HCT116 (cell line): ENCODE measurements at regions not wholly inside any gene's neighbourhood (a gene's known extent, or its start where the extent isn't known, plus 50 kb on each side); places are given as distances from the start of the nearest gene placed in this dataset.

Experiments
- ATAC-seq: fragments of 200-7000 bp; cut with Tn5 transposase; 2 replicates; pipeline ENCODE4 v1.9.1; 2020; ENCODE audit warnings: mild to moderate bottlenecking, moderate library complexity
- BruUV-seq: library from RNA; stranded (reverse); fragments of 400-500 nt; replicated peaks from 2 replicates; lab custom pipeline; 2021; lab: Mats Ljungman, UMichigan
- CTCF ChIA-PET: fragments of 300-600 bp; sonication (Branson Sonifier 250); formaldehyde crosslinking; loops from one replicate; lab custom pipeline; 2021; ENCODE audit warnings: antibody characterized with exemption; lab: Charles Lee
- POLR2A ChIA-PET: fragments of 300-600, 350-600 bp; sonication (Branson Sonifier 250); formaldehyde crosslinking; loops from one replicate; lab custom pipeline; 2021; ENCODE audit warnings: antibody characterized with exemption; lab: Charles Lee
- RAD21 ChIA-PET, 2 experiments: fragments of 300-600 bp; sonication (Branson Sonifier 250); formaldehyde crosslinking; loops; one replicate each; lab custom pipeline; 2023; ENCODE audit warnings: low total read pairs in 2 of 2; ENCODE audit not compliant: uncharacterized antibody in 2 of 2, unreplicated experiment in 2 of 2, low non-redundant PET in 1 of 2; lab: Charles Lee
- DNase-seq: peaks from one replicate; pipeline ENCODE4 v3.0.0-alpha.2; 2010; ENCODE audit warnings: low read depth, low spot score
- H2AFZ ChIP-seq: fragments of 200-600 bp; shearing (Covaris generic), sonication (generic); 2 replicates; pipeline ENCODE4 v1.6.1; 2017; ENCODE audit warnings: low read depth, mixed run types, mixed read lengths, antibody characterized with exemption, low read length; ENCODE audit not compliant: poor library complexity, severe bottlenecking
- H3K27ac ChIP-seq: 2 replicates; pipeline ENCODE4 v1.5.1; 2012; ENCODE audit warnings: low read depth, low read length
- H3K27me3 ChIP-seq: fragments of 200-600 bp; sonication (generic); 2 replicates; pipeline ENCODE4 v1.6.1; 2016; ENCODE audit warnings: mixed run types, low read length, mixed read lengths; ENCODE audit not compliant: insufficient read depth
- H3K36me3 ChIP-seq, 2 experiments: fragments of 200-500 bp in 1 of 2; fragments of 200-600 bp in 1 of 2; sonication (Bioruptor generic) in 1 of 2; sonication (generic) in 1 of 2; 2 replicates each; pipeline versions ENCODE4 v1.5.1 to v1.6.1; 2014 to 2016; ENCODE audit warnings: low read length in 2 of 2, inconsistent platforms in 1 of 2, mixed read lengths in 1 of 2, mixed run types in 1 of 2; ENCODE audit not compliant: insufficient read depth in 2 of 2, control insufficient read depth in 1 of 2
- H3K4me1 ChIP-seq, 2 experiments: fragments of 200-600 bp in 1 of 2; sonication (generic) in 1 of 2; 2 replicates each; pipeline versions ENCODE4 v1.5.1 to v1.6.1; 2012 to 2017; ENCODE audit warnings: low read length in 2 of 2, inconsistent platforms in 1 of 2, mild to moderate bottlenecking in 1 of 2, mixed read lengths in 1 of 2, mixed run types in 1 of 2, moderate library complexity in 1 of 2; ENCODE audit not compliant: insufficient read depth in 2 of 2, control insufficient read depth in 1 of 2
- H3K4me2 ChIP-seq: fragments of 200-600 bp; sonication (generic); 2 replicates; pipeline ENCODE4 v1.6.1; 2017; ENCODE audit warnings: mixed run types, low read length, mixed read lengths
- H3K4me3 ChIP-seq, 2 experiments: fragments of 200-600 bp in 1 of 2; sonication (generic) in 1 of 2; replicated peaks in 1 of 2; 2 replicates each; pipeline ENCODE4 v1.5.1; 2011 to 2016; ENCODE audit warnings: low read length in 2 of 2, control low read depth in 1 of 2, low read depth in 1 of 2, mild to moderate bottlenecking in 1 of 2, mixed read lengths in 1 of 2, mixed run types in 1 of 2
- H3K79me2 ChIP-seq: fragments of 200-600 bp; sonication (generic); 2 replicates; pipeline ENCODE4 v1.6.1; 2017; ENCODE audit warnings: mild to moderate bottlenecking, mixed run types, low read length, moderate library complexity, mixed read lengths; ENCODE audit not compliant: insufficient read depth
- H3K9ac ChIP-seq: fragments of 200-600 bp; sonication (generic); 2 replicates; pipeline ENCODE4 v1.6.1; 2016; ENCODE audit warnings: low read length, mixed read lengths
- H3K9me2 ChIP-seq: fragments of 200-600 bp; sonication (generic), shearing (Covaris generic); 2 replicates; pipeline ENCODE4 v1.6.1; 2017; ENCODE audit warnings: mixed run types, mild to moderate bottlenecking, moderate library complexity; ENCODE audit not compliant: insufficient read depth
- H3K9me3 ChIP-seq, 2 experiments: fragments of 200-500 bp in 1 of 2; fragments of 200-600 bp in 1 of 2; sonication (Bioruptor generic) in 1 of 2; sonication (generic) in 1 of 2; 2 replicates each; pipeline ENCODE4 v1.6.1; 2014 to 2017; ENCODE audit warnings: low read length in 2 of 2, mixed read lengths in 2 of 2, inconsistent platforms in 1 of 2, low read depth in 1 of 2, mild to moderate bottlenecking in 1 of 2, mixed run types in 1 of 2, moderate library complexity in 1 of 2; ENCODE audit not compliant: control insufficient read depth in 1 of 2, insufficient read depth in 1 of 2
- H4K20me1 ChIP-seq: fragments of 200-600 bp; sonication (generic), shearing (Covaris generic); 2 replicates; pipeline ENCODE4 v1.6.1; 2017; ENCODE audit warnings: mixed run types, mild to moderate bottlenecking, moderate library complexity; ENCODE audit not compliant: insufficient read depth
- CBX3 ChIP-seq: IDR thresholded peaks from 2 replicates; pipeline ENCODE4 v1.6.1; 2012; ENCODE audit warnings: low read depth
- CEBPB ChIP-seq: IDR thresholded peaks from 2 replicates; pipeline ENCODE4 v1.6.1; 2012; ENCODE audit warnings: low read depth
- EGR1 ChIP-seq: IDR thresholded peaks from 2 replicates; pipeline ENCODE4 v1.6.1; 2012; ENCODE audit warnings: low read depth
- ELF1 ChIP-seq: IDR thresholded peaks from 2 replicates; pipeline ENCODE4 v1.6.1; 2012; ENCODE audit warnings: low read depth, borderline replicate concordance
- EZH2 ChIP-seq: fragments of 200-600 bp; sonication (generic); IDR thresholded peaks from 2 replicates; pipeline ENCODE4 v1.6.1; 2017; ENCODE audit warnings: antibody characterized with exemption, mixed run types
- EZH2phosphoT487 ChIP-seq: fragments of 200-600 bp; IDR thresholded peaks from 2 replicates; pipeline ENCODE4 v1.6.1; 2018; ENCODE audit warnings: antibody characterized with exemption, borderline replicate concordance
- POLR2A ChIP-seq: IDR thresholded peaks from 2 replicates; pipeline ENCODE4 v1.7.0; 2011; ENCODE audit warnings: borderline replicate concordance; ENCODE audit not compliant: insufficient read depth, insufficient read length; ENCODE audit errors: extremely low read depth
- SIN3A ChIP-seq: IDR thresholded peaks from 2 replicates; pipeline ENCODE4 v1.6.1; 2012; ENCODE audit warnings: low read depth
- SP1 ChIP-seq: IDR thresholded peaks from 2 replicates; pipeline ENCODE4 v1.6.1; 2012; ENCODE audit warnings: low read depth
- SRF ChIP-seq: IDR thresholded peaks from 2 replicates; pipeline ENCODE4 v1.6.1; 2012; ENCODE audit warnings: low read depth
- TCF7L2 ChIP-seq: IDR thresholded peaks from 2 replicates; pipeline ENCODE4 v1.7.0; 2011; ENCODE audit warnings: borderline replicate concordance, inconsistent platforms; ENCODE audit not compliant: insufficient read depth, insufficient read length; ENCODE audit errors: extremely low read depth
- YY1 ChIP-seq: IDR thresholded peaks from 2 replicates; pipeline ENCODE4 v1.6.1; 2011; ENCODE audit warnings: low read length, low read depth, moderate library complexity, mild to moderate bottlenecking; ENCODE audit not compliant: insufficient replicate concordance; ENCODE audit errors: extremely low read depth
- ZFX ChIP-seq: fragments of 450-650 bp; IDR thresholded peaks from 2 replicates; pipeline ENCODE4 v1.6.1; 2017
- intact Hi-C: fragments of 100-400 bp; cut with micrococcal nuclease; formaldehyde crosslinking; loops from 2 replicates; pipeline ENCODE4 v1.10.0; 2022
- TF ChIP-seq, protein P1 (sequence below): IDR thresholded peaks from 2 replicates; pipeline ENCODE4 v1.6.1; 2012
- TF ChIP-seq, protein P2 (sequence below): IDR thresholded peaks from 2 replicates; pipeline ENCODE4 v1.6.1; 2012

DNA sequence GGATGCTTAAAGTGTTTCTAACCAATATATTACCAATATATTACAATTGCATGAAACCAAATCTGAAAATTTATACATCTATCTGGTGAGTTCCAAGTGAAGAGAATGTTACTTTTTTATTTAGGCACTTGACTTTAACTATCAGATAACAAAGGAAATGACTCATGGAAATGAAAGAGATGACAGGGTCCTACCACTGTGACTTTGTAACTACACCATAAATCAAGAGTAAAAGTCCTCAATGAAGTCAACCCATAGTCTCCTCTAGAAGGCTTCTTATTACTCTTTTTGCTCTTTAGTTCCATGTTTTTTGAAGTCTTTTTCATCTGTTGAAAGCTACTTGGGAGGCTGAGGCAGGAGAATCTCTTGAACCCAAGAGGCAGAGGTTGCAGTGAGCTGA lies 545.0 kb upstream of the PIK3C3 start:
- TF ChIP-seq, protein P1, sequence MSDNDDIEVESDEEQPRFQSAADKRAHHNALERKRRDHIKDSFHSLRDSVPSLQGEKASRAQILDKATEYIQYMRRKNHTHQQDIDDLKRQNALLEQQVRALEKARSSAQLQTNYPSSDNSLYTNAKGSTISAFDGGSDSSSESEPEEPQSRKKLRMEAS: no peak
- TF ChIP-seq ZFX: no peak
- TF ChIP-seq TCF7L2: no peak
- TF ChIP-seq CEBPB: no peak
- TF ChIP-seq CBX3: no peak
- TF ChIP-seq SP1: no peak
- TF ChIP-seq EGR1: no peak
- TF ChIP-seq EZH2phosphoT487: no peak
- no peak for TF ChIP-seq YY1
- TF ChIP-seq, all 23 proteins: peak for 0
- Histone ChIP-seq H3K79me2 (no peaks in the 10 kb centered on the region), H3K9me2 (no peaks in the 10 kb centered on the region), H4K20me1 (no peaks in the 10 kb centered on the region), H3K9me3 (peaks cover 8 to 14% of the 10 kb centered on the region in 2 experiments; a peak in 2 of 4 replicates), H3K36me3 (no peaks in the 10 kb centered on the region), H3K27ac (no peak overlapping the region), H3K27me3 (no peaks in the 10 kb centered on the region), H3K4me2 (no peak overlapping the region), H2AFZ (no peak overlapping the region), H3K9ac (no peak overlapping the region), H3K4me3 (no peak overlapping the region), H3K4me1 (no peaks in the 10 kb centered on the region)
- POLR2A ChIA-PET: no interaction called here
- RAD21 ChIA-PET: no interaction called here
- BruUV-seq: no TSS peak
- intact Hi-C loops: no loop called here
- DNase-seq (no peak), ATAC-seq (no peak)
- CTCF ChIA-PET: no interaction called here

DNA sequence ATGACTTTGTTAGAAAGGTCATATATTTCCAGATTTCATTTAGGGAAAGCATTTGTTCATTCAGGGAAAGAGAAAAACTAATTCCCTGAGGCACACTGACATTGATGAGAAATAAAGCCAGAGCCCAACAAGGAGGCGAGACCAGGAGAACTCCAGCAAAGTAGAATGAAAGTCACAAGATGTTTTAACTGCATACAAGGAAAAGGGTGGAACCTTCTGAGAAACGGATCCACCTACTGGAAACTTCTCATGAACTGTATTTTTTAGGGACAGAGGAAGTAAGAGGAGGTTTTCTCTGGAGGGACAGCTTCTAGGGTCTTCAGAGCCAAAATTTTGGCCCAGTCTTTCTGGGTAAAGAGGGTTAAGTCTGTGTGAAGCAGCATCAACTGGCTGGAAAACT lies 548.2 kb upstream of the PIK3C3 start:
- POLR2A ChIA-PET: no interaction called here
- ATAC-seq: no peak
- Histone ChIP-seq H3K27ac (no peak overlapping the region), H2AFZ (no peak overlapping the region), H3K4me1 (no peaks in the 10 kb centered on the region), H3K36me3 (no peaks in the 10 kb centered on the region), H3K9me2 (no peaks in the 10 kb centered on the region), H3K9ac (no peak overlapping the region), H3K4me3 (no peak overlapping the region), H4K20me1 (no peaks in the 10 kb centered on the region), H3K4me2 (no peak overlapping the region), H3K9me3 (peaks cover 11 to 20% of the 10 kb centered on the region in 2 experiments; a peak in 2 of 4 replicates), H3K27me3 (no peaks in the 10 kb centered on the region), H3K79me2 (no peaks in the 10 kb centered on the region)
- no TSS peak for BruUV-seq
- intact Hi-C loops: no loop called here
- TF ChIP-seq EGR1 (no peak), ELF1 (no peak), YY1 (no peak), CBX3 (no peak), SRF (no peak), POLR2A (no peak), CEBPB (no peak), EZH2phosphoT487 (no peak), EZH2 (no peak), SIN3A (no peak)
- TF ChIP-seq, protein P2, sequence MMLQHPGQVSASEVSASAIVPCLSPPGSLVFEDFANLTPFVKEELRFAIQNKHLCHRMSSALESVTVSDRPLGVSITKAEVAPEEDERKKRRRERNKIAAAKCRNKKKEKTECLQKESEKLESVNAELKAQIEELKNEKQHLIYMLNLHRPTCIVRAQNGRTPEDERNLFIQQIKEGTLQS: no peak
- TF ChIP-seq, protein P1: no peak
- CTCF ChIA-PET: no interaction called here
- no peak for DNase-seq
- RAD21 ChIA-PET: no interaction called here
